IMR-90 (cell line): ENCODE measurements at regions not wholly inside any gene's neighbourhood (a gene's known extent, or its start where the extent isn't known, plus 50 kb on each side); places are given as distances from the start of the nearest gene placed in this dataset.

Experiments
- BHLHE40 ChIP-seq: fragments of 150-350 bp; IDR thresholded peaks from 2 replicates; pipeline ENCODE4 v1.6.1; 2016; ENCODE audit warnings: mild to moderate bottlenecking, low read depth, low read length
- CEBPB ChIP-seq: IDR thresholded peaks from 2 replicates; pipeline ENCODE4 v1.6.1; 2012; ENCODE audit warnings: low read depth, low read length, improper control_type of control experiment
- CTCF ChIP-seq: conservative IDR thresholded peaks from 2 replicates; pipeline ENCODE4 v1.5.1; 2012; ENCODE audit warnings: mild to moderate bottlenecking, low read depth, low read length, improper control_type of control experiment
- FOS ChIP-seq: fragments of 150-350 bp; IDR thresholded peaks from 2 replicates; pipeline ENCODE4 v1.6.1; 2016; ENCODE audit warnings: low read depth, low read length
- MAFK ChIP-seq: IDR thresholded peaks from 2 replicates; pipeline ENCODE4 v1.6.1; 2012; ENCODE audit warnings: low read depth, low read length, improper control_type of control experiment
- MAZ ChIP-seq: IDR thresholded peaks from 2 replicates; pipeline ENCODE4 v1.6.1; 2012; ENCODE audit warnings: low read depth, mild to moderate bottlenecking, low read length, improper control_type of control experiment, moderate library complexity, borderline replicate concordance
- MXI1 ChIP-seq: IDR thresholded peaks from 2 replicates; pipeline ENCODE4 v1.6.1; 2012; ENCODE audit warnings: low read depth, mild to moderate bottlenecking, low read length, moderate library complexity, borderline replicate concordance
- POLR2A ChIP-seq: IDR thresholded peaks from 2 replicates; pipeline ENCODE4 v1.6.1; 2012; ENCODE audit warnings: mild to moderate bottlenecking, low read depth, low read length
- RAD21 ChIP-seq: IDR thresholded peaks from 2 replicates; pipeline ENCODE4 v1.6.1; 2012; ENCODE audit warnings: low read length, improper control_type of control experiment
- RCOR1 ChIP-seq: IDR thresholded peaks from 2 replicates; pipeline ENCODE4 v1.6.1; 2012; ENCODE audit warnings: mild to moderate bottlenecking, low read length, improper control_type of control experiment; ENCODE audit not compliant: insufficient replicate concordance
- RFX5 ChIP-seq: IDR thresholded peaks from 2 replicates; pipeline ENCODE4 v1.8.0; 2012; ENCODE audit warnings: low read depth, mild to moderate bottlenecking, low read length, moderate library complexity
- USF2 ChIP-seq: fragments of 150-350 bp; IDR thresholded peaks from 2 replicates; pipeline ENCODE4 v1.6.1; 2017; ENCODE audit warnings: mild to moderate bottlenecking, antibody characterized with exemption, low read length, low read depth

- TF ChIP-seq RAD21 (no peak), POLR2A (no peak), CTCF (no peak), MXI1 (no peak), CEBPB (no peak), FOS (no peak), RCOR1 (no peak), MAZ (no peak), MAFK (no peak), USF2 (no peak), BHLHE40 (no peak), RFX5 (no peak)
Measured at GRCh38 chr12:89884416-89884898, 175.8 kb upstream of the ATP2B1 start.
